Keratinocyte (primary cell): ENCODE measurements at regions not wholly inside any gene's neighbourhood (a gene's known extent, or its start where the extent isn't known, plus 50 kb on each side); places are given as distances from the start of the nearest gene placed in this dataset.

Source experiments
- DNase-seq: peaks from one replicate; pipeline ENCODE4 v3.0.0-alpha.2; 2011; ENCODE audit warnings: low read depth, missing footprints, low spot score
- FAIRE-seq: peaks from 2 replicates; lab custom pipeline; 2011; peaks lifted over from hg19 to GRCh38; lab: Jason Lieb, UNC
- H2AFZ ChIP-seq: 2 replicates; pipeline ENCODE4 v1.6.0; 2012; ENCODE audit warnings: low read length, control low read depth, inconsistent platforms; ENCODE audit not compliant: control insufficient read depth
- H3K27ac ChIP-seq: 2 replicates; pipeline ENCODE4 v1.5.1; 2011; ENCODE audit warnings: low read length; ENCODE audit not compliant: control insufficient read depth, insufficient read depth
- H3K27me3 ChIP-seq: 3 replicates; pipeline ENCODE4 v1.6.0; 2011; ENCODE audit warnings: low read length; ENCODE audit not compliant: control insufficient read depth, insufficient read depth; ENCODE audit errors: extremely low read depth
- H3K36me3 ChIP-seq, 2 experiments: 2 replicates in 1 of 2; 3 replicates in 1 of 2; pipeline ENCODE4 v1.5.1; 2011; ENCODE audit warnings: low read length in 2 of 2, mild to moderate bottlenecking in 1 of 2; ENCODE audit not compliant: control insufficient read depth in 2 of 2, insufficient read depth in 2 of 2; ENCODE audit errors: extremely low read depth in 1 of 2
- H3K4me1 ChIP-seq: 3 replicates; pipeline ENCODE4 v1.5.1; 2011; ENCODE audit warnings: low read length; ENCODE audit not compliant: control insufficient read depth, insufficient read depth; ENCODE audit errors: extremely low read depth
- H3K4me2 ChIP-seq: 3 replicates; pipeline ENCODE4 v1.6.0; 2011; ENCODE audit warnings: low read depth, low read length; ENCODE audit not compliant: control insufficient read depth, insufficient read depth; ENCODE audit errors: extremely low read depth
- H3K4me3 ChIP-seq, 3 experiments: fragments of 200-600 bp in 1 of 3; sonication (generic) in 1 of 3; 2 replicates in 2 of 3; 3 replicates in 1 of 3; pipeline ENCODE4 v1.5.1; 2011 to 2016; ENCODE audit warnings: low read length in 3 of 3, mild to moderate bottlenecking in 3 of 3, control low read depth in 2 of 3, inconsistent platforms in 1 of 3, low read depth in 1 of 3, mixed read lengths in 1 of 3, mixed run types in 1 of 3, moderate library complexity in 1 of 3; ENCODE audit not compliant: control insufficient read depth in 2 of 3, insufficient read depth in 2 of 3; ENCODE audit errors: extremely low read depth in 1 of 3
- H3K79me2 ChIP-seq: 2 replicates; pipeline ENCODE4 v1.6.0; 2012; ENCODE audit warnings: low read length; ENCODE audit not compliant: control insufficient read depth, insufficient read depth
- H3K9ac ChIP-seq: 3 replicates; pipeline ENCODE4 v1.6.0; 2011; ENCODE audit warnings: low read length; ENCODE audit not compliant: control insufficient read depth, insufficient read depth; ENCODE audit errors: extremely low read depth
- H3K9me1 ChIP-seq: 3 replicates; pipeline ENCODE4 v1.6.0; 2011; ENCODE audit warnings: low read length; ENCODE audit not compliant: control insufficient read depth, insufficient read depth; ENCODE audit errors: extremely low read depth
- H3K9me3 ChIP-seq: 2 replicates; pipeline ENCODE4 v1.5.1; 2012; ENCODE audit warnings: low read depth, low read length; ENCODE audit not compliant: control insufficient read depth
- H4K20me1 ChIP-seq: 3 replicates; pipeline ENCODE4 v1.6.0; 2011; ENCODE audit warnings: low read length; ENCODE audit not compliant: control insufficient read depth, insufficient read depth; ENCODE audit errors: extremely low read depth
- EZH2 ChIP-seq: IDR thresholded peaks from one replicate; pipeline ENCODE4 v1.6.1; 2012; ENCODE audit warnings: inconsistent platforms, mild to moderate bottlenecking, low read length, moderate library complexity
- dilution Hi-C: fragments of 300-500 bp; cut with MboI; formaldehyde crosslinking; loops from one replicate; pipeline ENCODE4 v1.7.0; 2020; ENCODE audit warnings: low sequenced_read_pairs; ENCODE audit not compliant: extremely low pct_ligation_motif_present
- TF ChIP-seq, protein P1 (sequence below), 3 experiments: IDR thresholded peaks in 1 of 3; conservative IDR thresholded peaks in 1 of 3; optimal IDR thresholded peaks in 1 of 3; 2 replicates in 2 of 3; 3 replicates in 1 of 3; pipeline versions ENCODE3 to v1.5.1; 2011; ENCODE audit warnings: low read length in 3 of 3, mild to moderate bottlenecking in 3 of 3, moderate library complexity in 2 of 3, control low read depth in 1 of 3, inconsistent platforms in 1 of 3; ENCODE audit not compliant: insufficient read depth in 2 of 3; ENCODE audit errors: extremely low read depth in 1 of 3

GRCh38 chr3:154956815-154957214, 123.3 kb upstream of the MME start:
- dilution Hi-C loops: no loop called here
- no peak for TF ChIP-seq EZH2
- TF ChIP-seq, protein P1, sequence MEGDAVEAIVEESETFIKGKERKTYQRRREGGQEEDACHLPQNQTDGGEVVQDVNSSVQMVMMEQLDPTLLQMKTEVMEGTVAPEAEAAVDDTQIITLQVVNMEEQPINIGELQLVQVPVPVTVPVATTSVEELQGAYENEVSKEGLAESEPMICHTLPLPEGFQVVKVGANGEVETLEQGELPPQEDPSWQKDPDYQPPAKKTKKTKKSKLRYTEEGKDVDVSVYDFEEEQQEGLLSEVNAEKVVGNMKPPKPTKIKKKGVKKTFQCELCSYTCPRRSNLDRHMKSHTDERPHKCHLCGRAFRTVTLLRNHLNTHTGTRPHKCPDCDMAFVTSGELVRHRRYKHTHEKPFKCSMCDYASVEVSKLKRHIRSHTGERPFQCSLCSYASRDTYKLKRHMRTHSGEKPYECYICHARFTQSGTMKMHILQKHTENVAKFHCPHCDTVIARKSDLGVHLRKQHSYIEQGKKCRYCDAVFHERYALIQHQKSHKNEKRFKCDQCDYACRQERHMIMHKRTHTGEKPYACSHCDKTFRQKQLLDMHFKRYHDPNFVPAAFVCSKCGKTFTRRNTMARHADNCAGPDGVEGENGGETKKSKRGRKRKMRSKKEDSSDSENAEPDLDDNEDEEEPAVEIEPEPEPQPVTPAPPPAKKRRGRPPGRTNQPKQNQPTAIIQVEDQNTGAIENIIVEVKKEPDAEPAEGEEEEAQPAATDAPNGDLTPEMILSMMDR (optimal IDR thresholded peaks at IDR 0.05 in 1 of 3, IDR thresholded peaks at IDR 0.05 in 1 of 3, conservative IDR thresholded peaks at IDR 0.05 in 1 of 3; ENCODE audit: extremely low read depth in 1 of 3, insufficient read depth in 2 of 3, low read length in 3 of 3): no peak
- Histone ChIP-seq H3K9ac (no peak overlapping the region), H3K27me3 (no peaks in the 10 kb centered on the region), H3K9me3 (no peaks in the 10 kb centered on the region), H3K4me2 (no peak overlapping the region), H2AFZ (no peak overlapping the region), H3K4me3 (no peak overlapping the region), H3K27ac (no peak overlapping the region), H3K36me3 (no peaks in the 10 kb centered on the region), H3K9me1 (no peaks in the 10 kb centered on the region), H4K20me1 (no peaks in the 10 kb centered on the region), H3K79me2 (no peaks in the 10 kb centered on the region), H3K4me1 (no peaks in the 10 kb centered on the region)
- FAIRE-seq: no peak
- no peak for DNase-seq

DNA sequence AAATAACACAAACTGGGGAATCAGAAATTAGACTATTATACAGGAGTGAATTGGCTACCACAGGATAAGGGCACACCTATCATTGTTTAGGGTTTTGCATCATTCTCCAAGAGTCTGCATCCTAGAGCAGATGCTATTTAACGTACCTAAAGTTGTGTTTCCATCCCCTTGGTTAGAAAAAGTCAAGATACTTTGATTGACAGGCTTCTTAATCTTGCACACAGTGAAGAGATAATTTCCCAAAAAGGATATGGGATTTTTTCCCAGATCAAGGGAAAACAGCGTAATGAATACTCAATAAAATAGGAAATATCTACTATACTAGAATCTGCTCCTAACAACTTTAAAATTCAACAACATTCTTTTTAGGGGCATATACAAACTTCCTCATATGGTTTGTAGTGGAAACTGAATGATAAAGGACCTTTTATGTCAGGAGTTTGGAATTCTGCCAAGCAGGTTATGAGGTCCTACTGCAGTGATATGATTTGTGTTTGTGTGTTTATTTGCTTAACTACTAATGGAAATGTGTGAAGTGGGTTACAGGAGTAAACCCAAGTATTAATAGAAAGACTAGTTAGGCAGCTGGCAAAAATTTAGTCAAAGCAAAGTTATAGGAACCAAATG, 124.1 kb upstream of the MME start:
- Histone ChIP-seq H3K27me3 (no peaks in the 10 kb centered on the region), H4K20me1 (no peaks in the 10 kb centered on the region), H3K9me3 (no peaks in the 10 kb centered on the region), H3K79me2 (no peaks in the 10 kb centered on the region), H3K4me3 (no peak overlapping the region), H3K9me1 (no peaks in the 10 kb centered on the region), H3K27ac (no peak overlapping the region), H3K4me1 (no peaks in the 10 kb centered on the region), H3K36me3 (no peaks in the 10 kb centered on the region), H3K4me2 (no peak overlapping the region), H3K9ac (no peak overlapping the region), H2AFZ (no peak overlapping the region)
- TF ChIP-seq, protein P1 (optimal IDR thresholded peaks at IDR 0.05 in 1 of 3, IDR thresholded peaks at IDR 0.05 in 1 of 3, conservative IDR thresholded peaks at IDR 0.05 in 1 of 3; ENCODE audit: extremely low read depth in 1 of 3, insufficient read depth in 2 of 3, low read length in 3 of 3): no peak
- no peak for TF ChIP-seq EZH2
- dilution Hi-C loops: no loop called here
- DNase-seq: no peak
- FAIRE-seq: no peak
